ENCODE measurements at regions not wholly inside any gene's neighbourhood (a gene's known extent, or its start where the extent isn't known, plus 50 kb on each side); places are given as distances from the start of the nearest gene placed in this dataset.

DNA sequence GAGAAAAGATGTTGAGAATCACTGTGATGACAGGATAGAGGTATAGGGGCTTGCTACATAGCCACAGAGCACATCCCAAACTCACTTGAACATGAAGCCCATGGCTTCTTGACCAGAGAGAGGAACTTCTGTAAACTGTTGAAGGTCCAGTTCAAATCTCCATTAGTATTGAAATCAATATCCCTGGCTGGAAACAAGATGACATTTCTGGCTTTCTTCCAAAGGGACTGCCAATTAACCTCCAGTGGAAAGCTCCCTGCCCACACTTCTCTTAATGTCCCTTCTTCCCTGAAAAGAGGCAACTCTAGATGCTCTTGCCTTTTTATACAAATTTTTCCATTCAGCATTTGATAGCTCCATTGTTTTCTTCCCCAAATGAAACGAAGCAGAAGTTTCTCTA, 612.1 kb downstream of the EBF1 start (continued):
- TF ChIP-seq SUPT20H (IDR thresholded peaks at IDR 0.05; ENCODE audit: borderline replicate concordance, control insufficient read depth, low read depth, low read length): no peak
- TF ChIP-seq ESRRA (IDR thresholded peaks at IDR 0.05; ENCODE audit: low read length): no peak
- no peak for TF ChIP-seq CHD1 (IDR thresholded peaks at IDR 0.05; ENCODE audit: low read depth, low read length)

- no peak overlapping the region for H3K9ac ChIP-seq (ENCODE audit: control insufficient read depth, insufficient read depth, low read length)
- no peak overlapping the region for H3K27ac ChIP-seq (ENCODE audit: control insufficient read depth, insufficient read depth)
- no peaks in the 10 kb centered on the region for H3K79me2 ChIP-seq (ENCODE audit: control insufficient read depth, insufficient read depth, low read length)
- H3K4me1 ChIP-seq (ENCODE audit: control insufficient read depth, insufficient read depth, low read length): no peaks in the 10 kb centered on the region
- BruUV-seq (replicated peaks): no TSS peak
- no peak overlapping the region for H3K4me3 ChIP-seq
- RAD21 ChIA-PET (ENCODE audit: unreplicated experiment): no interaction called here
- H3K36me3 ChIP-seq (ENCODE audit: control insufficient read depth in 2 of 2, insufficient read depth in 2 of 2, low read length in 1 of 2): no peaks in the 10 kb centered on the region
- in situ Hi-C loops (cut with MboI) (no loop called here), intact Hi-C loops (cut with micrococcal nuclease; ENCODE audit: unreplicated experiment) (no loop called here)
- H3K27me3 ChIP-seq (replicated peaks in 1 of 2; ENCODE audit: control insufficient read depth in 2 of 2, insufficient read depth in 2 of 2, low read length in 1 of 2): no peaks in the 10 kb centered on the region
- ATAC-seq (no peak), FAIRE-seq (no peak), DNase-seq (ENCODE audit: low read depth, low spot score) (no peak)
- no peak overlapping the region for H3K4me2 ChIP-seq (ENCODE audit: control insufficient read depth, insufficient read depth)
- WGBS (ENCODE audit: insufficient coverage, insufficient replicate concordance, low lambda C conversion rate, missing lambda C conversion rate): 6% methylated on average over 1 of the region's 1 CpG
- no peaks in the 10 kb centered on the region for H3K9me3 ChIP-seq (replicated peaks; ENCODE audit: control insufficient read depth, insufficient read depth, low read length)
- SMC1A ChIA-PET (ENCODE audit: uncharacterized antibody, unreplicated experiment): interaction anchor here (0.7 to 0.9 kb wide), 2 partner anchors 9 to 12 kb away, joined by 4 read pairs; no protein-coding TSS in a partner anchor
- CTCF ChIA-PET: interaction anchor here (0.7 kb wide), 1 partner anchor 127 kb away, joined by 3 read pairs; no protein-coding TSS in a partner anchor
- POLR2A ChIA-PET: no interaction called here
- H4K20me1 ChIP-seq (ENCODE audit: control insufficient read depth, insufficient read depth): no peaks in the 10 kb centered on the region
- H2AFZ ChIP-seq (ENCODE audit: control insufficient read depth, low read depth, low read length): no peak overlapping the region
- TF ChIP-seq FOS (IDR thresholded peaks at IDR 0.05; ENCODE audit: borderline replicate concordance, extremely low read depth, insufficient read length) (no peak), IRF3 (IDR thresholded peaks at IDR 0.05) (no peak), ZSCAN29 (IDR thresholded peaks at IDR 0.05) (no peak), ZBTB40 (IDR thresholded peaks at IDR 0.05; ENCODE audit: borderline replicate concordance) (no peak), CBX3 (IDR thresholded peaks at IDR 0.05; ENCODE audit: borderline replicate concordance, low read depth) (no peak), MTA3 (IDR thresholded peaks at IDR 0.05; ENCODE audit: borderline replicate concordance, low read length) (no peak), PRDM15 (CRISPR knock-in tag; IDR thresholded peaks at IDR 0.05) (no peak), CREB1 (IDR thresholded peaks at IDR 0.05; ENCODE audit: low read depth) (no peak)
- TF ChIP-seq, protein P1, sequence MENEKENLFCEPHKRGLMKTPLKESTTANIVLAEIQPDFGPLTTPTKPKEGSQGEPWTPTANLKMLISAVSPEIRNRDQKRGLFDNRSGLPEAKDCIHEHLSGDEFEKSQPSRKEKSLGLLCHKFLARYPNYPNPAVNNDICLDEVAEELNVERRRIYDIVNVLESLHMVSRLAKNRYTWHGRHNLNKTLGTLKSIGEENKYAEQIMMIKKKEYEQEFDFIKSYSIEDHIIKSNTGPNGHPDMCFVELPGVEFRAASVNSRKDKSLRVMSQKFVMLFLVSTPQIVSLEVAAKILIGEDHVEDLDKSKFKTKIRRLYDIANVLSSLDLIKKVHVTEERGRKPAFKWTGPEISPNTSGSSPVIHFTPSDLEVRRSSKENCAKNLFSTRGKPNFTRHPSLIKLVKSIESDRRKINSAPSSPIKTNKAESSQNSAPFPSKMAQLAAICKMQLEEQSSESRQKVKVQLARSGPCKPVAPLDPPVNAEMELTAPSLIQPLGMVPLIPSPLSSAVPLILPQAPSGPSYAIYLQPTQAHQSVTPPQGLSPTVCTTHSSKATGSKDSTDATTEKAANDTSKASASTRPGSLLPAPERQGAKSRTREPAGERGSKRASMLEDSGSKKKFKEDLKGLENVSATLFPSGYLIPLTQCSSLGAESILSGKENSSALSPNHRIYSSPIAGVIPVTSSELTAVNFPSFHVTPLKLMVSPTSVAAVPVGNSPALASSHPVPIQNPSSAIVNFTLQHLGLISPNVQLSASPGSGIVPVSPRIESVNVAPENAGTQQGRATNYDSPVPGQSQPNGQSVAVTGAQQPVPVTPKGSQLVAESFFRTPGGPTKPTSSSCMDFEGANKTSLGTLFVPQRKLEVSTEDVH (IDR thresholded peaks at IDR 0.05; ENCODE audit: low read depth, partially characterized antibody): no peak
Measured at GRCh38 chr5:158487156-158487555, 612.6 kb downstream of the EBF1 start.
